HCT116 (cell line): ENCODE measurements at regions not wholly inside any gene's neighbourhood (a gene's known extent, or its start where the extent isn't known, plus 50 kb on each side); places are given as distances from the start of the nearest gene placed in this dataset.

Source experiments
- ATAC-seq: fragments of 200-7000 bp; cut with Tn5 transposase; 2 replicates; pipeline ENCODE4 v1.9.1; 2020; ENCODE audit warnings: mild to moderate bottlenecking, moderate library complexity
- BruUV-seq: library from RNA; stranded (reverse); fragments of 400-500 nt; replicated peaks from 2 replicates; lab custom pipeline; 2021; lab: Mats Ljungman, UMichigan
- CTCF ChIA-PET: fragments of 300-600 bp; sonication (Branson Sonifier 250); formaldehyde crosslinking; loops from one replicate; lab custom pipeline; 2021; ENCODE audit warnings: antibody characterized with exemption; lab: Charles Lee
- POLR2A ChIA-PET: fragments of 300-600, 350-600 bp; sonication (Branson Sonifier 250); formaldehyde crosslinking; loops from one replicate; lab custom pipeline; 2021; ENCODE audit warnings: antibody characterized with exemption; lab: Charles Lee
- RAD21 ChIA-PET, 2 experiments: fragments of 300-600 bp; sonication (Branson Sonifier 250); formaldehyde crosslinking; loops; one replicate each; lab custom pipeline; 2023; ENCODE audit warnings: low total read pairs in 2 of 2; ENCODE audit not compliant: uncharacterized antibody in 2 of 2, unreplicated experiment in 2 of 2, low non-redundant PET in 1 of 2; lab: Charles Lee
- DNase-seq: peaks from one replicate; pipeline ENCODE4 v3.0.0-alpha.2; 2010; ENCODE audit warnings: low read depth, low spot score
- H2AFZ ChIP-seq: fragments of 200-600 bp; shearing (Covaris generic), sonication (generic); 2 replicates; pipeline ENCODE4 v1.6.1; 2017; ENCODE audit warnings: low read depth, mixed run types, mixed read lengths, antibody characterized with exemption, low read length; ENCODE audit not compliant: poor library complexity, severe bottlenecking
- H3K27ac ChIP-seq: 2 replicates; pipeline ENCODE4 v1.5.1; 2012; ENCODE audit warnings: low read depth, low read length
- H3K27me3 ChIP-seq: fragments of 200-600 bp; sonication (generic); 2 replicates; pipeline ENCODE4 v1.6.1; 2016; ENCODE audit warnings: mixed run types, low read length, mixed read lengths; ENCODE audit not compliant: insufficient read depth
- H3K36me3 ChIP-seq, 2 experiments: fragments of 200-500 bp in 1 of 2; fragments of 200-600 bp in 1 of 2; sonication (Bioruptor generic) in 1 of 2; sonication (generic) in 1 of 2; 2 replicates each; pipeline versions ENCODE4 v1.5.1 to v1.6.1; 2014 to 2016; ENCODE audit warnings: low read length in 2 of 2, inconsistent platforms in 1 of 2, mixed read lengths in 1 of 2, mixed run types in 1 of 2; ENCODE audit not compliant: insufficient read depth in 2 of 2, control insufficient read depth in 1 of 2
- H3K4me1 ChIP-seq, 2 experiments: fragments of 200-600 bp in 1 of 2; sonication (generic) in 1 of 2; 2 replicates each; pipeline versions ENCODE4 v1.5.1 to v1.6.1; 2012 to 2017; ENCODE audit warnings: low read length in 2 of 2, inconsistent platforms in 1 of 2, mild to moderate bottlenecking in 1 of 2, mixed read lengths in 1 of 2, mixed run types in 1 of 2, moderate library complexity in 1 of 2; ENCODE audit not compliant: insufficient read depth in 2 of 2, control insufficient read depth in 1 of 2
- H3K4me2 ChIP-seq: fragments of 200-600 bp; sonication (generic); 2 replicates; pipeline ENCODE4 v1.6.1; 2017; ENCODE audit warnings: mixed run types, low read length, mixed read lengths
- H3K4me3 ChIP-seq, 2 experiments: fragments of 200-600 bp in 1 of 2; sonication (generic) in 1 of 2; replicated peaks in 1 of 2; 2 replicates each; pipeline ENCODE4 v1.5.1; 2011 to 2016; ENCODE audit warnings: low read length in 2 of 2, control low read depth in 1 of 2, low read depth in 1 of 2, mild to moderate bottlenecking in 1 of 2, mixed read lengths in 1 of 2, mixed run types in 1 of 2
- H3K79me2 ChIP-seq: fragments of 200-600 bp; sonication (generic); 2 replicates; pipeline ENCODE4 v1.6.1; 2017; ENCODE audit warnings: mild to moderate bottlenecking, mixed run types, low read length, moderate library complexity, mixed read lengths; ENCODE audit not compliant: insufficient read depth
- H3K9ac ChIP-seq: fragments of 200-600 bp; sonication (generic); 2 replicates; pipeline ENCODE4 v1.6.1; 2016; ENCODE audit warnings: low read length, mixed read lengths
- H3K9me2 ChIP-seq: fragments of 200-600 bp; sonication (generic), shearing (Covaris generic); 2 replicates; pipeline ENCODE4 v1.6.1; 2017; ENCODE audit warnings: mixed run types, mild to moderate bottlenecking, moderate library complexity; ENCODE audit not compliant: insufficient read depth
- H3K9me3 ChIP-seq, 2 experiments: fragments of 200-500 bp in 1 of 2; fragments of 200-600 bp in 1 of 2; sonication (Bioruptor generic) in 1 of 2; sonication (generic) in 1 of 2; 2 replicates each; pipeline ENCODE4 v1.6.1; 2014 to 2017; ENCODE audit warnings: low read length in 2 of 2, mixed read lengths in 2 of 2, inconsistent platforms in 1 of 2, low read depth in 1 of 2, mild to moderate bottlenecking in 1 of 2, mixed run types in 1 of 2, moderate library complexity in 1 of 2; ENCODE audit not compliant: control insufficient read depth in 1 of 2, insufficient read depth in 1 of 2
- H4K20me1 ChIP-seq: fragments of 200-600 bp; sonication (generic), shearing (Covaris generic); 2 replicates; pipeline ENCODE4 v1.6.1; 2017; ENCODE audit warnings: mixed run types, mild to moderate bottlenecking, moderate library complexity; ENCODE audit not compliant: insufficient read depth
- ATF3 ChIP-seq: IDR thresholded peaks from 2 replicates; pipeline ENCODE4 v1.6.1; 2012
- CBX3 ChIP-seq: IDR thresholded peaks from 2 replicates; pipeline ENCODE4 v1.6.1; 2012; ENCODE audit warnings: low read depth
- CEBPB ChIP-seq: IDR thresholded peaks from 2 replicates; pipeline ENCODE4 v1.6.1; 2012; ENCODE audit warnings: low read depth
- ELF1 ChIP-seq: IDR thresholded peaks from 2 replicates; pipeline ENCODE4 v1.6.1; 2012; ENCODE audit warnings: low read depth, borderline replicate concordance
- EZH2phosphoT487 ChIP-seq: fragments of 200-600 bp; IDR thresholded peaks from 2 replicates; pipeline ENCODE4 v1.6.1; 2018; ENCODE audit warnings: antibody characterized with exemption, borderline replicate concordance
- FOSL1 ChIP-seq: IDR thresholded peaks from 2 replicates; pipeline ENCODE4 v1.6.1; 2012; ENCODE audit warnings: low read depth
- JUND ChIP-seq: IDR thresholded peaks from 2 replicates; pipeline ENCODE4 v1.6.1; 2012
- MAX ChIP-seq: IDR thresholded peaks from 2 replicates; pipeline ENCODE4 v1.6.1; 2012
- POLR2A ChIP-seq: IDR thresholded peaks from 2 replicates; pipeline ENCODE4 v1.7.0; 2011; ENCODE audit warnings: borderline replicate concordance; ENCODE audit not compliant: insufficient read depth, insufficient read length; ENCODE audit errors: extremely low read depth
- POLR2AphosphoS5 ChIP-seq: IDR thresholded peaks from 2 replicates; pipeline ENCODE4 v1.6.1; 2011; ENCODE audit warnings: mild to moderate bottlenecking, low read depth, low read length, moderate library complexity
- REST ChIP-seq: IDR thresholded peaks from 2 replicates; pipeline ENCODE4 v1.6.1; 2012; ENCODE audit warnings: low read depth
- SIN3A ChIP-seq: IDR thresholded peaks from 2 replicates; pipeline ENCODE4 v1.6.1; 2012; ENCODE audit warnings: low read depth
- SP1 ChIP-seq: IDR thresholded peaks from 2 replicates; pipeline ENCODE4 v1.6.1; 2012; ENCODE audit warnings: low read depth
- SRF ChIP-seq: IDR thresholded peaks from 2 replicates; pipeline ENCODE4 v1.6.1; 2012; ENCODE audit warnings: low read depth
- ZBTB33 ChIP-seq: IDR thresholded peaks from 2 replicates; pipeline ENCODE4 v1.6.1; 2011; ENCODE audit warnings: mild to moderate bottlenecking, low read length, moderate library complexity; ENCODE audit not compliant: insufficient replicate concordance; ENCODE audit errors: extremely low read depth
- ZNF274 ChIP-seq: fragments of 200-500 bp; sonication (Bioruptor generic); IDR thresholded peaks from 2 replicates; pipeline ENCODE4 v1.6.1; 2014; ENCODE audit warnings: mild to moderate bottlenecking, low read depth, low read length, inconsistent platforms
- intact Hi-C: fragments of 100-400 bp; cut with micrococcal nuclease; formaldehyde crosslinking; loops from 2 replicates; pipeline ENCODE4 v1.10.0; 2022

- TF ChIP-seq CEBPB (no peak), CBX3 (peak; percentile 48; the same call in 1 of the 2 replicates), ELF1 (no peak), SP1 (no peak), POLR2A (peak; percentile 75), JUND (no peak)
These were observed 192.6 kb downstream of the KATNAL1 start (continued) for GRCh38 chr13:30114571-30115256.

- peak overlapping the region; percentile 56 for H2AFZ ChIP-seq
- no peaks in the 10 kb centered on the region for H3K36me3 ChIP-seq
- POLR2A ChIA-PET: no interaction called here
- DNase-seq: no peak
- peaks cover 12 to 25% of the 10 kb centered on the region in 2 experiments for H3K4me1 ChIP-seq
- intact Hi-C loops: loop anchor here (2.0 to 10.0 kb wide), 3 partner anchors 189 to 605 kb away; no protein-coding TSS in a partner anchor
- H3K27me3 ChIP-seq: no peaks in the 10 kb centered on the region; the same call in 1 of the 2 replicates
- peak overlapping the region; percentile 43 to 54 for H3K4me3 ChIP-seq
- ATAC-seq: no peak
- BruUV-seq: no TSS peak
- H3K27ac ChIP-seq: peak overlapping the region; percentile 59; the same call in 1 of the 2 replicates
- H3K9me3 ChIP-seq: no peaks in the 10 kb centered on the region
- RAD21 ChIA-PET: interaction anchor here (0.7 to 1.8 kb wide), 2 partner anchors 281 to 343 kb away, joined by 3 to 8 read pairs; no protein-coding TSS in a partner anchor
- H3K9ac ChIP-seq: peak overlapping the region; percentile 52
- CTCF ChIA-PET: interaction anchor here (0.6 to 6.1 kb wide), 8 partner anchors 12 to 606 kb away, joined by 3 to 226 read pairs (median 6); no protein-coding TSS in a partner anchor
- H3K79me2 ChIP-seq: no peaks in the 10 kb centered on the region
- no peaks in the 10 kb centered on the region for H4K20me1 ChIP-seq
- H3K4me2 ChIP-seq: peak overlapping the region; percentile 87
- no peaks in the 10 kb centered on the region for H3K9me2 ChIP-seq
- no peak for TF ChIP-seq ATF3
- TF ChIP-seq POLR2AphosphoS5: no peak
- TF ChIP-seq SIN3A: no peak
- no peak for TF ChIP-seq EZH2phosphoT487
- no peak for TF ChIP-seq JUND
- TF ChIP-seq SRF: no peak
- TF ChIP-seq REST: no peak
- no peak for TF ChIP-seq CBX3
- TF ChIP-seq MAX: no peak
- TF ChIP-seq CEBPB: no peak
- TF ChIP-seq FOSL1: no peak
- no peak for TF ChIP-seq ZNF274
- TF ChIP-seq ZBTB33: no peak
These were observed 193.3 kb downstream of the KATNAL1 start for GRCh38 chr13:30113983-30114570.
